Stimulated activated CD4-positive, alpha-beta T cell treated with anti-CD3 and anti-CD28 coated beads, TNF-alpha, amount 100 ng/mL, for 24 hours (primary cell): ENCODE measurements at regions not wholly inside any gene's neighbourhood (a gene's known extent, or its start where the extent isn't known, plus 50 kb on each side); places are given as distances from the start of the nearest gene placed in this dataset.

Experiments
- DNase-seq, 3 experiments: peaks; one replicate each; pipeline ENCODE4 v3.0.0-alpha.2; 2020; ENCODE audit warnings: low read depth in 3 of 3

DNA sequence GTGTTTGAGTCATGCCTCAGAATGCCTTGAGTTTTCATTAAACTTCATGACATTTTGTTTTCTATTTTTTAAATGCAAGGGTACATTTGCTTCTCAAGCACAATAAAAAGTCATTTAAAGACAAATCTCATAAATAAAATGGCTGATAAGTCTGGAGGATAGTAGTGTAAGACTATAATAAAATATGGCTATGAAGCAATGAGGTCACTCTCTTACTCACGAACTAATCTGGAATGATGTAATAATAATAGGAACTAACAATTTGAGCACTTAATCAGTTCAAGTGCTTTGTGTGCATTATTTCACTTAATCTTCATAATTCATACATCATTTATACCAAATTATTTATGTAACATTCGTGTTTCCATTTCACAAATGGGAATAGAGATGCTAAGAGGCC is 149.3 kb upstream of the CTTNBP2 start:
- no peak for DNase-seq

DNA sequence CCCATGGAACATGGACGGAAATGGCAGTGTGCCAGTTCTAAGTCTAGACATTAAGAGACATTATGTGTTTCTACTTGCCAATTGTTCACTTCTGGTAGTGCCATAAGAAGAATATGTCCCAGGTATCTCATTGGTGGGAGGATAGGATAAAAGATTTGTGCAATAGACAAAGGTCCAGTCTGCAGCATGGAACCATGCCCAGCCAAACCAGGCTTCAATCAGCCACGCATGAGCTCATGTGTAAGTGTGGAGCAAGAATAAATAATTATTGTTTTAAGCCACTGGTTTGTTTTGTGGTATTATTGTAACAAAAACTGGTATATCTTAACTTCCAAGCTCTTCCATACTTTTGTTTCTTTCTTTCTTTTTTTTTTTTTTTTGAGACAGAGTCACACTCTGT is 153.6 kb upstream of the CTTNBP2 start:
- DNase-seq, result no peak

DNA sequence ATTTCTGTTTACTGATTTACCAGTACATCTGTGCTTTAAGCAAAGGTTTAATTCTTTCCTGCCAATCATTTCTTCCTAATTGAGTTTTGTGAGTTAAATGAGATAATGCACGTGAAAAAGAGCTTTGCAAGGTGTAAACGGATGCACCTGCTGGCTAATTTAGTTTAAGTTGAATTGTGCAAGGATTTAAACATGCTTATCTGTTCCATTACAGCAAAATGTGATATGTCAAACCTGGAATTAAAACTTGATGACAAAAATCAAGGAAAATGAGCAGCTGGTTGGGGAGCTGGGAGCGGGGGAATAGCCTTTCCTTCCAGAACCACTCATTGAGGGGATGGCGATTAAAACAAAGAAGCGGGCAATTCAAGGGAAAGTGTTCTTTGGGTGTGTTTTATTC is 155.0 kb upstream of the CTTNBP2 start:
- DNase-seq, result no peak

GRCh38 chr7:118029826-118030422 is 154.0 kb upstream of the LSM8 start:
- DNase-seq, result no peak

DNA sequence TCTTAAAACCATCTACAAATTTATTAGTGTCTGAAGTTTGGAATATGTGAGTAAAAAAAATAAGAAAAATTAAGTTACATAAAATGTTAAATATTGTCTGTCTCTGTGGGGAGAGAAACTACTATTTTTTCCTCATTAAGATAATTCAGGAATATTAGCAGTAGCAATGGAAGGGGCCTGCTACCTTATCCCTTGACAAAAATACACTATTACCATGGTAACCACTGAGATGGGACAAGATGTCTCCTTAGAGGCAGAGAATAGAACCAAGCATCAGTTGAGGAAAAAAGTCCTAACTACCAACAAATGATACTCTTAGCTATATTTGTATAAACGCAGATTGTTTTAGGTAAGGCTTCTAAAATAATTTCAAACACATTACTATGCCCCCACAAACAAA is 150.7 kb upstream of the LSM8 start:
- DNase-seq, result no peak

DNA sequence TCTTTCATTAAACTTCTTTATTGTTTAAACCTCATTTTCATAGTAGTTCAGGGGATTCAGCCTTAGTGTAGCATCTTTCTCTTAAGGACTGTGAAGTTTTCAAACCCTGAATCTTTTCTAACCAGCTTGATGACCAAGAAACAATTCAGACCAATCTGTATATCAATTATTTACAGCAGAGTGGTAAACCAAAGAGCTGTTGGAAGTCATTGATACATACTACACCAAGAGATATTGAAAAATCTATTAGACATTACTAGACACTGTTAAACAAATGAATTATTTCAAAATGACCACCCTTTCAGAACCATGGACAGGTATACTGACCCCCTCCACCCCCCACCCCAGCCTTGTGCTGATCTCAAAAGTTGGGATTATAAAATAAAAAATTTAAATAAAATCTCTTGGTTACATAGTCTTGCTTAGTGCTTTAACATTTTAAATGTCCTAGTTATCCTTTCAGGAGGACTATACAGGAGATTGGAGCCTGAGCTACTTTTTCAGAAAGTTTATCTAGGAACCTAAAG is 143.9 kb upstream of the LSM8 start:
- no peak for DNase-seq

GRCh38 chr7:118040562-118040961 is 143.4 kb upstream of the LSM8 start:
- no peak for DNase-seq

DNA sequence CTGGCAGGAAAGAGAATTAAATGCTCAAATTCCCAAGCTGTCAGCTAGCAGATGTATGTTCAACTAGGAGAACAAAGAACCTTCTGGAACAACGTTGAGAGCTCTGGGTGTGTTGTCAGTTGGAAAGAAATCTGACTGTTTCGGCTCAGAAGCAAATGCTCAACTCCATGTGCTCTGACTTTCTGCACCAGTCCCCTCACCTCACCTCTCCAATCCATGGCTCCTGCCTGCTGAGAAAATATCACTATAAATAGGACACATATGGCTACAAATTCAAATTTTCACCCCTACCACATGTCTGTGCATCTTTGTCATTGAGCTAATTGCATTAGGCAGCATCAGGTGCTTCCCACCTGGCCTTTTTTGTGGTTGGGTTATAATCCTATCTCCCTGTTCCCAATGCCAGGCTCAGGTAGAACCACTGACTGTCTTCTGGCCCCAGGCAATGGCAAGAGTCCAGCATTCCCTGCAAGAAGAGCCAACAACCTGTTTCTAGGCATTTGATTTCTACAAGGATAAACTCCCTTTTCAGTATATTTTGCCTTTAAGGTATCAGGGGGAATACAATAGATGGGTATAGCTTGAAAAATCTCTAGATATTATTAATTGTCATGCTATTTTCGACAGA is 142.6 kb upstream of the LSM8 start:
- DNase-seq, result no peak

GRCh38 chr7:118045629-118046028 is 138.3 kb upstream of the LSM8 start:
- no peak for DNase-seq

GRCh38 chr7:118046086-118046485 is 137.9 kb upstream of the LSM8 start:
- DNase-seq, result no peak

GRCh38 chr7:118046801-118047200 is 137.2 kb upstream of the LSM8 start:
- no peak for DNase-seq

DNA sequence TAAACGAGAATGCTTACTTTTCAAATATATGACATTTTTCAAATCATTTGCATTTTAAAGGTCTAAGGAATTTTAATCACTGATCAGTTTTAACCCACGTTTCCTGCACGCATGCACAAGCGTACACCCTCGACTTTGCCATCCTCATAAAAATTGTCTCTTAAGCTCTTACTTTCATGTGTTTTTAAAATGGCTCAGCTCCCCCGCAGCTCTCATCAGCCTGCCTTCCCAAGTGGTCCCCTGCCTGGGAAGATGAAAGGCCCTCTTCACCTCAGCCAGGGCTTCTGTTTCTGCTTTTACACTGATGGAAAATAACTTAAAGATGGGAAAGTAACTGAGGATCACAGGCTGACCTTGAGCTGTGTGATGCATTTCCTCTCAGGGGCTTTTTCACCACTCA is 131.6 kb upstream of the LSM8 start:
- DNase-seq, result no peak

- DNase-seq, result no peak
These were observed 130.6 kb upstream of the LSM8 start for GRCh38 chr7:118053353-118053752.

DNA sequence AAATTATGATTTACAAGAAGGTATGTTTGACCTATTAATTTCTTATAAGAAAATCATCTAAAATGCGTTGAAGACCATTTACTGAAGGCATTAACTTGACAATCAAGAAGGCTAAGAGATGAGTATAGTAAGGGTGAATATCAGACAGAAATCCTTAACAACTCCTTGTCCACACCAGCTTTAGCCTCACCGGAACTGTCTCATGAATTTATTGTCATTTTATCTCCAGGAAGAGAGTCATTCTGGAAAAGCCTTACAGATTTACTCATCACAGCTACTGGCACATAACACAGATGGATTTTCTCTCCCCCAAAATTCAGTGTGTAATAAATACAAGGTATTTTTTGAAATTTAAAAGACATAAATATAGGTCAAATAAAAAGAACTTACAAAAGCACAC is 129.4 kb upstream of the LSM8 start:
- DNase-seq, result no peak

DNA sequence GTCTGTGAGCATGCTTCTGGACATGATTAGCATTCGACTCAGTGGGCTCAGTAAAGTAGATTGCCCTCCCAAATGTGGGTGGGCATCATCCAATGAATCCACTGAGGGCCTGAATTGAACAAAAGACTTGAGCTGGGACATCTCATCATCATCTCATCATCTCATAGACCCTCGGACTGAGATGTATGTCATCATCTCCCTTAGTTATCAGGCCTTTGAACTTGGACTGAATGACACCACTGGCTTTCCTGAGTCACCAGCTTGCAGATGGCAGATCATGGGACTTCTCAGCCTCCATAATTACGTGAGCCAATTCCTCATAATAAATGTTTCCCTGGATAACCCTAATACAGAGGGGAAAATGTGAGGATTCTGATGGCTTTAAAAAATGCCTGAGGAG is 128.3 kb upstream of the LSM8 start:
- DNase-seq, result no peak

GRCh38 chr7:118057404-118057803 is 126.6 kb upstream of the LSM8 start:
- DNase-seq, result no peak

DNA sequence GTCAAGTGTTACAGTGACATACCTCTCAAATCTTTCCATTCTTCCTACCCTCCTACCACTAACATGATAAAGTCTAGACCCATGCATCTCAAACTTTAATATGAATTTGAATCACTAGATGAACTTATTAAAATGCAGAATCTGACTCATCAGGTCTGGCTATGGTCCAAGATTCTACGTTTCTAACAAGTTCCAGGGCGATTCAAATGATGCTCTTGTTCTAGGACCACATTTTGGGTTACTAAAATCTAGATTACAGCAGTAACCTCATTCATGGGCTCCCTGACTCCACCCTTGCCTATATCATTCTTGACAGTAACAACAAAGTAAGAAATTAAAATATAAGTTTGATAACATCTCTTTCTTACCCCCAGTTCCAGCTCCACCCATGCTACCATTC is 124.8 kb upstream of the LSM8 start:
- no peak for DNase-seq

DNA sequence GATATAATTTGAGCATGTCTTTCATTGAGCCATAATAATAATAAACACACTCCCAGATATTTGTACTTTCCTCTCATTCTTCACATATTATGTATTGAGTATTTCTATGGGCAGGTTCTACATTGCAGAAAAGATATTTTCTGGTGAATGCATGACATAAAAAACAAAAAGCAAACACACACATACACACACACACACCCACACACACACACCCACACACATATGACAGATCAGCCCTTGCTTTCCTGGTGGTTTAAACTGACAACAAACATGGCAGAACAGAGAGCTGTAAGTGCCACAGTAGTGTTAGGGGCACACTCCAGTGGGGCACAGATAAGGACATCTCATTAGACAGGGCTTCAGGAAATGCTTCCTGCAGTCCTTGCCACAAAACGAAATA is 123.3 kb upstream of the LSM8 start:
- no peak for DNase-seq

DNA sequence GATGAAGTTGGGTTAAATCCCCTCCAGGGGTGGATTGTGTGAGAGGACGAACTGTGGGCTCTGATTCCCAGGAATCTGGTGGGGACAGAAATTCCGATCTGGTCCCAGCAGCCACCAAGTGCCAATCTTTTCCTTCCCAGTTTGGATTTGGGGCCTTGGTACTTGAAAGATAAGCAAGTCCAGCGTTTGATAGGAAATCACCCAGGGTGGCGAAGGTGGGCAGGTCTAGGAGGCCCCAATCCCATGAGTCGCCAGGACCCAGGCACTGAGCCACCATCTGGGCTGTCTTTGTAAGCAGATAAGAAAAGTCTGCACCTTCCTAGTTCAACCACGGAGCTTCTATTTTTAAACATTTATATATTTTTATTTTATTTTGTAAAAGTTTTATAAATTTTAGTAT is 122.6 kb upstream of the LSM8 start:
- DNase-seq, result no peak

DNA sequence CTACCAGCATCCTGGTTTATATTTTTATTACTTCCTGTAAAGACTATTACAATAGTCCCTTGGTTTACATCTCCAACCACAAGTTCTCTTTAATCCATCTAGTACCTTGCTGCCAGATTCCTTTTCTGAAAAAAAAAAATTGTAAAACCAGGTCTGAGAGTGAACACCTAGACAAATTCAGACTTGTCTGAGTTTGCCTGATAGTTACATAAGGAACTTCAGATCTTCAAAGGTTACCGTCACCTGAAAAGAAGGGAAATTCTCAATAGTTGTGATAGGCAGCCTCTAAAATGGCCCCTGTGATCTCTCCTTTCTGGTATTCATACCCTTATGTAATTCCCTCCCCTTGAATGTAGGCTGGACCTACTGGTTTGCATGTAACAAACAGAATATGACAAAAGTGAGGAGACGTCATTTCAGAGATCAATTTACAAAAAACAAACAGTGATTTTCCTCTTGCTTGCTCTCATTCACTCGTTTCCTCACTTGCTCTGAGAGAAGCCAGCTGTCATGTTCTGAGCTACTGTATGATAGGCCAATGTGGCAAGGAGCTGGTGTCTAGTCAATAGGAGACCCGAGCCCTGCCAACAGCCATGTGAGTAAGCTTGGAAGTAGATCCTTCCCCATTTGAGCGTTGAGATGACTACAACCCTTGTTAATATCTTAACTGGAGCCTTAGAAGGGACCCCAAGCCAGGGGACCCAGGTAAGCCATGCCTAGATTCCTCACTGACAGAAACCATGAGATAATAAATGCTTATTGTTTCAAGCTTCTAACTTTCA is 110.9 kb upstream of the LSM8 start:
- no peak for DNase-seq

GRCh38 chr7:118075936-118076335 is 108.0 kb upstream of the LSM8 start:
- no peak for DNase-seq

- DNase-seq, result no peak
These were observed 107.4 kb upstream of the LSM8 start for GRCh38 chr7:118076564-118076963.

GRCh38 chr7:118078015-118078414 is 105.9 kb upstream of the LSM8 start:
- DNase-seq, result no peak
